GM10248 (cell line): ENCODE measurements at regions not wholly inside any gene's neighbourhood (a gene's known extent, or its start where the extent isn't known, plus 50 kb on each side); places are given as distances from the start of the nearest gene placed in this dataset.

Experiments
- CTCF ChIA-PET: fragments of 300-600 bp; sonication (Branson Sonifier 250); formaldehyde crosslinking; extraction: SDS; loops from one replicate; lab custom pipeline; 2021; ENCODE audit warnings: antibody characterized with exemption; lab: Yijun Ruan, JAX
- POLR2A ChIA-PET: fragments of 350-650 bp; sonication (Branson Sonifier 250); formaldehyde crosslinking; extraction: SDS; loops from one replicate; lab custom pipeline; 2020; ENCODE audit warnings: antibody characterized with exemption; lab: Yijun Ruan, JAX
- DNase-seq: peaks from one replicate; pipeline ENCODE4 v3.0.0; 2012; ENCODE audit errors: extremely low spot score
- CTCF ChIP-seq: IDR thresholded peaks from 2 replicates; pipeline ENCODE4 v1.5.1; 2012; ENCODE audit warnings: mild to moderate bottlenecking, low read depth; ENCODE audit errors: extremely low read depth, missing control alignments, control extremely low read depth

- ChIA-PET POLR2A (no interaction called here), CTCF (interaction anchor here (1.1 kb wide), 1 partner anchor 9 kb away, joined by 3 read pairs; no protein-coding TSS in a partner anchor)
- TF ChIP-seq CTCF = no peak
Observed at GRCh38 chr18:10074728-10075127, 160.9 kb downstream of the VAPA start.

GRCh38 chr18:10076502-10077030, 162.8 kb downstream of the VAPA start:
- CTCF ChIA-PET = no interaction called here
- no peak for TF ChIP-seq CTCF
- POLR2A ChIA-PET = no interaction called here
- DNase-seq = no peak

More at GRCh38 chr18:10074728-10075127, 160.9 kb downstream of the VAPA start:
- no peak for DNase-seq

- POLR2A ChIA-PET = no interaction called here
Observed at GRCh38 chr18:10077986-10078385, 164.2 kb downstream of the VAPA start.

GRCh38 chr18:10080372-10080771, 166.6 kb downstream of the VAPA start:
- POLR2A ChIA-PET = no interaction called here
- DNase-seq = no peak
- CTCF ChIA-PET = interaction anchor here (1.6 kb wide), 1 partner anchor 9 kb away, joined by 5 read pairs; no protein-coding TSS in a partner anchor
- TF ChIP-seq CTCF = no peak

More at GRCh38 chr18:10077986-10078385, 164.2 kb downstream of the VAPA start:
- no peak for DNase-seq
- CTCF ChIA-PET = no interaction called here
- TF ChIP-seq CTCF = no peak

GRCh38 chr18:10081492-10081891, 167.7 kb downstream of the VAPA start:
- no peak for TF ChIP-seq CTCF
- CTCF ChIA-PET = interaction anchor here (0.9 to 1.2 kb wide), 2 partner anchors 9 kb away, joined by 3 to 6 read pairs; no protein-coding TSS in a partner anchor
- POLR2A ChIA-PET = no interaction called here
- DNase-seq = no peak

GRCh38 chr18:10085416-10085815, 171.6 kb downstream of the VAPA start:
- ChIA-PET CTCF (interaction anchor here (1.1 kb wide), 1 partner anchor 9 kb away, joined by 4 read pairs; no protein-coding TSS in a partner anchor), POLR2A (no interaction called here)
- no peak for DNase-seq
- TF ChIP-seq CTCF = no peak

- no peak for DNase-seq
- POLR2A ChIA-PET = no interaction called here
- no peak for TF ChIP-seq CTCF
- CTCF ChIA-PET = interaction anchor here (1.1 kb wide), 1 partner anchor 9 kb away, joined by 4 read pairs; no protein-coding TSS in a partner anchor
Observed at GRCh38 chr18:10085876-10086275, 172.1 kb downstream of the VAPA start.
